MM.1S (cell line): ENCODE measurements at regions not wholly inside any gene's neighbourhood (a gene's known extent, or its start where the extent isn't known, plus 50 kb on each side); places are given as distances from the start of the nearest gene placed in this dataset.

Experiments used
- EZH2 ChIP-seq: fragments of 300-600 bp; sonication (generic); optimal IDR thresholded peaks from 2 replicates; pipeline ENCODE3; 2017; ENCODE audit warnings: low read depth, mild to moderate bottlenecking, antibody characterized with exemption, low read length, mixed read lengths
- EZH2phosphoT487 ChIP-seq: fragments of 300-600 bp; sonication (generic); IDR thresholded peaks from 2 replicates; pipeline ENCODE4 v1.6.1; 2018; ENCODE audit warnings: antibody characterized with exemption, low read length

- TF ChIP-seq EZH2phosphoT487: no peak
- TF ChIP-seq EZH2: no peak
Observed at GRCh38 chr12:63025116-63025515, 90.2 kb upstream of the PPM1H start.
